ENCODE measurements at regions not wholly inside any gene's neighbourhood (a gene's known extent, or its start where the extent isn't known, plus 50 kb on each side); places are given as distances from the start of the nearest gene placed in this dataset.

- no peak for DNase-seq
These were observed 522.6 kb downstream of the ADGRL2 start for GRCh38 chr1:82323144-82323841.

- no peak for DNase-seq
These were observed 521.1 kb downstream of the ADGRL2 start for GRCh38 chr1:82321794-82322193.

- DNase-seq = no peak
These were observed 518.8 kb downstream of the ADGRL2 start for GRCh38 chr1:82319546-82319945.

GRCh38 chr1:82318921-82319320 lies 518.2 kb downstream of the ADGRL2 start:
- DNase-seq = no peak

GRCh38 chr1:82318265-82318664 lies 517.5 kb downstream of the ADGRL2 start:
- DNase-seq = no peak

- DNase-seq = no peak
These were observed 516.9 kb downstream of the ADGRL2 start for GRCh38 chr1:82317671-82318070.

GRCh38 chr1:82299656-82300055 lies 498.9 kb downstream of the ADGRL2 start:
- peak; percentile 32 for DNase-seq

- no peak for DNase-seq
These were observed 498.3 kb downstream of the ADGRL2 start for GRCh38 chr1:82299056-82299455.

- no peak for DNase-seq
These were observed 496.6 kb downstream of the ADGRL2 start for GRCh38 chr1:82297139-82297896.

- DNase-seq = no peak
These were observed 486.8 kb downstream of the ADGRL2 start for GRCh38 chr1:82287556-82287955.

- DNase-seq = no peak
These were observed 483.5 kb downstream of the ADGRL2 start for GRCh38 chr1:82284213-82284612.

GRCh38 chr1:82279241-82279640 lies 478.5 kb downstream of the ADGRL2 start:
- no peak for DNase-seq

GRCh38 chr1:82273816-82274215 lies 473.1 kb downstream of the ADGRL2 start:
- DNase-seq = no peak

GRCh38 chr1:82269431-82269830 lies 468.7 kb downstream of the ADGRL2 start:
- peak; percentile 70 for DNase-seq

GRCh38 chr1:82268826-82269225 lies 468.1 kb downstream of the ADGRL2 start:
- DNase-seq = peak; percentile 13

GRCh38 chr1:82266351-82266750 lies 465.6 kb downstream of the ADGRL2 start:
- no peak for DNase-seq

GRCh38 chr1:82265436-82265835 lies 464.7 kb downstream of the ADGRL2 start:
- no peak for DNase-seq

GRCh38 chr1:82264802-82265201 lies 464.1 kb downstream of the ADGRL2 start:
- no peak for DNase-seq

- DNase-seq = no peak
These were observed 462.7 kb downstream of the ADGRL2 start for GRCh38 chr1:82263396-82263795.

- no peak for DNase-seq
These were observed 459.9 kb downstream of the ADGRL2 start for GRCh38 chr1:82260666-82261065.

GRCh38 chr1:82260051-82260450 lies 459.3 kb downstream of the ADGRL2 start:
- no peak for DNase-seq

- DNase-seq = no peak
These were observed 458.2 kb downstream of the ADGRL2 start for GRCh38 chr1:82258887-82259286.

- DNase-seq = no peak
These were observed 445.3 kb downstream of the ADGRL2 start for GRCh38 chr1:82246050-82246449.

- DNase-seq = no peak
These were observed 444.7 kb downstream of the ADGRL2 start for GRCh38 chr1:82245345-82246014.
